Activated naive CD4-positive, alpha-beta T cell (primary cell): ENCODE measurements at regions not wholly inside any gene's neighbourhood (a gene's known extent, or its start where the extent isn't known, plus 50 kb on each side); places are given as distances from the start of the nearest gene placed in this dataset.

Source experiments
- DNase-seq, 4 experiments: peaks; one replicate each; lab custom pipeline; 2025; lab: John Stamatoyannopoulos, UW

DNA sequence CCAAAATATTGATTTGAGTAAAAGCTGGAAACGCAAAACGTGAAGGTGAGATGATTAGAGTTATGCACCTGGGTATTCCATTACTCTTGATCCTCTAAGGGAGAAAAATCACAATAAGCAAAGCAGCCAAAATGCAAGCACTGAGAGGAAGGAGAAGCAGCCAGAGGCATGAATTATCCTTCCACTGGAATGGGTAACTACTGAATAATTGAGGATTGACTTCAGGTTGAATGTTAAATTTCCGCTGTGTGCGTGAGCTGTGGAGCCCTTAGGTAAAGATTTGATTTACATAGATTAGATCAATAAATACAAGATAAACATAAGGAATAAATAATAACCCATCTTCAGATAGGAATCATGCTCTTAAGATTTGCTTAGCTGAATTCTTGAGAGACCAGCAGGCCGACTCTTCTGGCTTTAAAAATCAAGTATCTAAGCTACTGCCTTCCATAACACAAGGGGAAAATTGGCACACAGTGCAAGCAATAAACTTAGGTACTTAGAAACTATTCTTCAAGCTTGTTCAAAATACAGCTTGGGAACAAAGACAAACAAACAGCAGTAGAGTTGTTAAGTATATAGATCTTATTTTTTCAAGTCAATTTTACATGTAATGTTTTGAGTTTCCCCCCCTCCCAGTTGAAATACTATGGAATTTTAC lies 1459.5 kb downstream of the ZPLD1 start:
- no peak for DNase-seq

DNA sequence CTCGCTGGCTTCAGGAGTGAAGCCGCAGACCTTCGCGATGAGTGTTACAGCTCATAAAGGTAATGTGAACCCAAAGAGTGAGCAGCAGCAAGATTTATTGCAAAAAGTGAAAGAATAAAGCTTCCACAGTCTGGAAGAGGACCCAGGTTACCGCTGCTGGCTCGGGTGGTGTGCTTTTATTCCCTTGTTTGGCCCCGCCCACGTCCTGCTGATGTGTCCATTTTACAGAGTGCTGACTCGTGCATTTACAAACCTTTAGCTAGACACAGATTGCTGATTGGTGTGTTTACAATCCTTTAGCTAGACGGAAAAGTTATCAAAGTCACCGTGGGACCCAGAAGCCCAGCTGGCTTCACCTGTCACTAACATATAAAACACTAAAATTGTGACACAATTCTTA lies 1464.5 kb downstream of the ZPLD1 start:
- DNase-seq = no peak

DNA sequence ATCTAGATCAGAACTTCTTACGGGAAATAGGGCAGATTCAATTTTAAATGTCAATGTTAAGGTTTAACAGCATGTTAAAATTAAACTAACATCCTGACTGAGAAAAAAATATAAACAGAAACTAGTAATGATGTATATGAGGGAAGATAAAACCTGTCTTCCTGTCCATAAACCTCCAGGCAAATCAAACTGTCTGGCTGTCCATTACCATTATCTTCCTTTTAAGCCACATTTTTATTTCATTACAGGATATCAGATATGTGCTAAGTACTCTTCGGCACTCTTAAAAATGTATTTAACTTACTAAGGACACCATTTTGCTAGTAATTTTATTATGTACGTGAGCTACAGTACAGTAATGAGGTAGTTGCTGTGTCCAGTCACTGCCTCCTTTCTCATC lies 1461.7 kb upstream of the ALCAM start:
- no peak for DNase-seq

DNA sequence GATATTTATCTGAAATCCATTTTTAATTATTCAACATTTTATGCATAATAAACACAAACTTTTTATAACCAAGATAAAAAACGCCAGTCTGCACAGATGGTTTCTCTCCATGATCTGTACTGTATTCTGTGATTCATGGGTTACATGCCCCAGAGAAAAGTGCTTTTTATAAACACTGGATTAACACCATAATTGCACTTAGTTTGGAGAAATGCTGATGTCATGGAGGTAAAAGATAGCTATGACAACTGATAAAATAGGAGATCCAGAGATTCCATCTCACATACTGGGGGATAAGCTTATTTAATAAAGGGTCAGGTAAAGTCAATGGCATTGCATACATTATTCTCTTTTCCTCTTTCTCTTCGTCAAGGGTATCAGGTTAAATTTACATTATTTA lies 1460.4 kb upstream of the ALCAM start:
- DNase-seq = no peak

DNA sequence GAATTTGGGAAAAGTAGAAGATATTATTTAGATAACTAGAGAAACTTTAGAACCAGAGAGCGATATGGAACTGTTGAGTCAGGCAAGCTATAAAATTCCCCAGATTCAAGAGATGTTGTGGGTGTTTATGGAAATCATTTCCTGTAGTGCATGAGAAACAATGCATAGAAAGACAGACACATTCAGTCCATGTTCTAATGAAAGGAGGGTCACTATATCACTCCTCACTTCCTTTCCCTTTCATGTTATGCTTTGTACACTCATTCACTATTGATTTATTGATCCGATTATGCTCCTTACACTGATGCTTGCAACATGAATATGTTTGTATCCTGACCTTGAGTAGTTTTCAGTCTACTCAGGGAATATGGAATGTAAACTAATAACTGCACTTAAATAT lies 1459.9 kb upstream of the ALCAM start:
- no peak for DNase-seq

DNA sequence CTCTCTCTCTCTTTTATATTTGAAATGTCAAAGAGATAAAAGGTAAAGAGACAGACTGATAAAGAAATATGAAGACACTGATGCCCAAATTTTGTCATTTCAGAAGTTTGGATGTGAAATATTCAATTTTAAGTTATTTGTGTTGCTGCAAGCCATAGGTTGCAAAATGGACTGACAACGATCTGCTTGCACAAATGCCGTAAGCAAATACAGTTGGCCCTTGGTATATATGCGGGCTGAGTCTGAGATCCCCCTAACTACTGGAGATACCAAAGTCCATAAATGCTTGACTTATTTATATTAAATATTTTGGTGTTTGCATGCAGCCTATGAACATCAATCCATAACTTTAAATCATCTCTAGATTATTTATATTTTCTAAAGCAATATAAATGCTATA lies 1459.1 kb upstream of the ALCAM start:
- DNase-seq = no peak

DNA sequence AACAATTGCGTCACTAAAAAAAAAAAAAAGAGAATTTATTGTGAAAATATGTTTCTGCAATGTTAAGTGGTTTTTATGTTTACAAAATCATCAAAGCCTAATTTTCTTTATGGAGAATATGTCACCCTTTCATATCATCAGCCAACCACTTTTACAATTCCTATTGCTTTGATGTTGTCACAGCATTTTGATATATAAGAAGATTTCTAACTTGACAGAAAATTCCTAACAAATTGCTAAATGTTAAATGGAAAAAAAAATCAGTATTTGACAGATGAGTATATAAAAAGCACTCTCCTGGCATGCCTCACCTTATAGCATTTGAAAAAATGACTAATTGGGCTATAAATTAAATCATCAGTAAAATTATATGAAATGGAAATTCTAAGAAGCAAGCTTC lies 1457.3 kb upstream of the ALCAM start:
- no peak for DNase-seq

DNA sequence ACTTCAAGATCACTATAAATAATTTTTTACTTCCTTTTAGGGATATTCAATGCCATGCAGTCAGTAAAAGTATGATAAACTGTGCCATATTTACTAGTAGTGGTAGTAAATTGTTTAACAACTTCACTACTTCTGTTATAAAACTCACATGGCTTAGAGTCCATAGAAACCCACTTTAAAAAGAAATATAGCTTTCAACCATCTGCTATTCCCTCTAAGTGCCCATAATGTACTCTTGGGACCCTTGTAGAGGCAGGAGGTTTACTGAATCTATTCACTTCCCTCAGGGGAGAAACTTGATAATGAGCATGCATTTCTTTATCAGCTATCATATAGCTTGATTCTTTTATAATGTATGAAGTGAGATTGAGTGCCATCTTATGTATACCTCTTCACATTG lies 1448.4 kb upstream of the ALCAM start:
- no peak for DNase-seq

DNA sequence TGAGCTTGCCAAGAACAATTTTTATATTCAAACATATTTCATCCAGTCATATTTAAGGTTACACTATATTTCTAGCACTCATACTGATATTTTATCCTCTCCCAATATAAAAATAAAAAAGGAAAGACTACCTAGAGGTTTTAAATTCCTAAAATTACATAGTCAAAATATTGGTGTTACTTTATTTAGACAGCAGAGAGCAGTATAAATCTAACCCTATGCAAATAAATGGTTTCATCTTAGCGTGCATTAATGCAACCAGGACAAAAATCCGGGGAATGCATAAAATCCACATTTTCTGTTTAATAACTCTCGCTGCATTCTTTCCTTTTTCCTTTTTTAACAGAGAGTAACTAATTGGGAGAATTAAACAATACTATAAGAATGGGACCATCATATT lies 1447.4 kb upstream of the ALCAM start:
- DNase-seq = no peak

DNA sequence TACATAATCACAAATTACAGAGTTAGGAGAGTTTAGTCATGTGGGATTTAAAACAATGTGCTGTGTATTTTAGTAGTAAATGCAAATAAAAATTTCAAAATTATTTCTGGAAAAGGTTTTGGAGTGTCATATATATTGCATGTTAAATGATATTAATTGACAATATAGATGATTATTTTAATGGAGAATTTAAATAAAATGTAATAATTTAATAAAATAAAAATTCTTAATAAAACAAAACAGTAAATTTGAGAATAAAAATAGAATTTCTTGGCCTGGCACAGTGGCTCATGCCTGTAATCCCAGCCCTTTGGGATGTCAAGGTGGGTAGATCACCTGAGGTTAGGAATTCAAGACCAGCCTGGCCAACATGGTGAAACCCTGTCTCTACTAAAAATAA lies 1442.8 kb upstream of the ALCAM start:
- no peak for DNase-seq

DNA sequence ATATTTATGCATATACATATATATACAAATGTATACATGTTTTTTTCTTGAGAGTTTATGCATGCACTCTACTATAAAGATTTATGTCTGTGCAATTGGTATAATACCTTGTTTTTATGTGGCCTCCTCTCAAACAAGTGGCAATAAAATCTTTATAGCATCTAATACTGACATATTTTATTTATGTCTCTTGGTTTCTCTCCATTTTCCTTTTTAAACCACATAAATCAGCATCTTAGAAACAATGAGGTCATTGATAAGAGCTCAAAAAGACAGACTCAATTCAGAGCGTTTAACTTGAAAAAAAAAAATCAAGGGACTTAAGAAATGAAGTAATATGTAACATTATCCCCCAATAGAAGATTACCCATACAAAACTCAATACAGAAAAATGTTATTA lies 1442.2 kb upstream of the ALCAM start:
- DNase-seq = no peak

DNA sequence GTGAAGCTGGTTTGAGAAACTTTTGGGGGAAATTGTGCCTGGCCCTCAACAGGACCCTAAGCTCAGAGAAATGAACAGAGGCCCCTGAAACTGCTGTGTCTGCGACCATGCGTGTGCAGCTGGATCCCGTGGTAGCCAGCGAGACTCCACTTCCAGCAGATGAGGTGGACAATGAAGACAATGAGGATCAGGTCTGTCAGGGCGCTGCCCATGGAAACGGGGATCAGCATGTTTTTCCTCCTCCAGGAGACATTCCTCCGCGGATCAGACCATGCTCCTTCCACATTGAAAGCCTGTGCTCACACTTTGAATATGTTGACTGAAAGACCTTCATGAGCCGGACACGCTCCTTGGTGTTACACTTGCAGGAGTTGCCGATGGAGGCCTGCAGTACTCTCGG lies 1439.8 kb upstream of the ALCAM start:
- DNase-seq = no peak

DNA sequence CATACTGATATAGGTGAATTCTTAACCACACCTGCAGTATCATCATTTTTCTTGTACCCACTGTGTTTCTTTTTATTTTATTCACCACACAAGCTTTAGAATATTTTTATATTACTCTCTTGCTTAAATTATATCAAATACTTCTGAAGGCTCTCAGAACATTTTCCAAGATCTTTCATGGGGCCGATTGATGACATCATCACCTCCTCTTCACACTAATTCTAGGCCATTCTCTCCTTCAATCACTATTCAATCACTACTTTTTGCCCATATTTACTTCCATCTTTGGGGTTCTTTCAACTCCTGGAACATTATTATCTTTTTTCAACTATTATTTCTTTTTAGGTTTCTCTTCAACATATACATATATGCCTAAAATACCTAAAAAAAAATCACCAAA lies 1438.8 kb upstream of the ALCAM start:
- DNase-seq = no peak

DNA sequence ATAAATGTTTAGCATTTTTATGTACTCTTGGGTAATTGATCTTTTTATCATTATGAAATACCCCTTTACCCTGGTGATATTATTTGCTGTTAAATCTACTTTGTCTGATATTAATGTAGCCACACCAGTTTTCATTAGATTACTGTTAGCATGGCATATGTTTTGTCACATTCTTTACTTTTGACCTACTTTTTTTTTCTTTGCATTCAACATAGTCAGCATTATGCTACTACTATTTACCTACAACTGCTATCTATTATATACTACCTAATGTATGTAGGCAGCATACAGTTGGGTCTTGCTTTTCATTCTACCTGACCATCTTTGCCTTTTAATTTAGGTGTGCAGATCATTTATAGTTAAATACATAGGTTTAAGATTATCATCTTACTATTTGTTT lies 1429.6 kb upstream of the ALCAM start:
- no peak for DNase-seq

DNA sequence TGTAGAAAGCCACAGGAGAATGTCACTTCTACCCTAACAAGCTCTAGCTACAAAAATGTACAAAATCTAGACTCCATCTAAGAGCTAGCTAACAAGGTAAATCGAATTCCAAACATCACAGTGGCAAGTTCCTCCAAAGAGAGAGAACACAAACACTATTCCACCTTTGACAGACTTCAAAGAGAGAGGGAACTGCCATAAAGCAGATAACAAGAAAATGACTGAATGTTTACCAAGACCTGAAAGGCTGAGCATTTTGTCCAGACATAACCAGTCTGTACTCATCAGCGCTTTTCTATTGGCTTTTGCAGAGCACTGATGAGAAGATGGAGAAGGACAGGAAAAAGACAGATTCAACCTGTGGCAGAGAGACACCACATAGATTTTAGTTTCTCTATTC lies 1419.6 kb upstream of the ALCAM start:
- DNase-seq = no peak

DNA sequence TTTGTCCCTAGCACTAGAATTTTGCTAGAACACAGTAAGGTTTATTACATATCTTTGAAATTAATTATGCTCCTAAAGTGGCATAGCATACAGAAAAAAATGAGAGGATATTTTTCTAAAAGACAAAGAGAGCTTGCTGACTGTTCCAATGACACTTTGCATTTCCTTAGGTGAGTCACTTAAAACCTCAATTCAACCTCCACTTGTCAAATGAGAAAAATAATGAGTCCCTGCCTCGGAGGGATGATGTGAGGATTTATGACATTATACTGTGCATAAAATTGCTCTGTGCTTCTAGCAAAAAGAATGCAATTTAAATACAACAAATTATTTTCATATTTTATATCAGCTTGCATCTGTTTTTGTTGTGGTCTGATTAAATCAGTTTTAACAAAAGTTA lies 1417.0 kb upstream of the ALCAM start:
- DNase-seq = no peak

DNA sequence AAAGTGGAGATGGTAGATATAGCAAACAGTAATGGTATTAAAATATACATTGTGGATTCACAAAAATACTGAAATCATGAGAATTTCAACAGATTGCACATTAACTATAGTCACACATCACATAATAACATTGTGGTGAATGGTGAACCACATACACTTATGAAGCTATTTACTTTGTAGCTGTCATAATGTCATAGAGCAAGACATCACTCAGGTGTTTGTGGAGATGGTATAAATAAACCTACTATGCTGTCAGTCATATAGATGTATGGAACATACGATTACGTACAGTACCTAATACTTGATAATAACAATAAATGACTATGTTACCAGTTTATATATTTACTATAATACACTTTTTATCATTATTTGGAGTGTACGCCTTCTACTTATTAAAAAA lies 1416.0 kb upstream of the ALCAM start:
- DNase-seq = no peak

DNA sequence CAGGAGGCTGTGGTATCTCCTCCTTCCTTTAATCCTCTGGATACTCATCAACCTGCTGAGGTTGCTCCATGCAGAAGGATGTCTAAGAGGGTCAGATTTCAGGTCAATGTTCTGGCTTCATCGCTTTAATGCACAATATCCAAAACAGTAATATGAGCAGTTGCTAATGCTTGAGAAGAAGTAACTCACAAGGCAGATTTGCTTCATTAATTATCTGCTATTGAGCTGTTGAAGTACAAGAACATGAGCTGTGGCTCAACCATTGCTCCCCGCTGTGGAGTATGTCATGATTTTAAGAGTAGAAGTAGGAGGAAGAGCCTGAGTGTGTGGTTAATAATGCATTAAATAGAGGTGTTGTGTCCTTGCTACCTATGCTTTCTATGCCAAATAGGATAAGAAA lies 1412.9 kb upstream of the ALCAM start:
- no peak for DNase-seq

DNA sequence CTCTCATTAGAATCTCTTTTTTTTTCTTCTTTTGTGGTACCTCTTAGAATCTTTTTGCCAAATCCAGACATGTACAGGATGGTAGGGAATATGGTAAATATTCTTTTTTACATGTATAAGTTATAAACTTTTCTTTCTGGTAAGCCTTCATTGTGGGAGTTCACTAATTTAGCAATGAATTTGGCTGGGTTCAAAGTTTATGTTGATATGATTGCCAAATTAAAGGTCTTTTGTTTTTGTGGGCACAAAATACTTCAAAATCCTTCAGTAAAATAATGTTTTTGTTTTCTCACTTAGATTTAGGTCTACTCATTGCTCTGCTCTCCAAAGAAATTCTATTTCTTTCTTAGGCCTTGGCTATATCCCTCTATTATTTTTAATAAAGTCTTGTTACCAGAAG lies 1405.9 kb upstream of the ALCAM start:
- no peak for DNase-seq

DNA sequence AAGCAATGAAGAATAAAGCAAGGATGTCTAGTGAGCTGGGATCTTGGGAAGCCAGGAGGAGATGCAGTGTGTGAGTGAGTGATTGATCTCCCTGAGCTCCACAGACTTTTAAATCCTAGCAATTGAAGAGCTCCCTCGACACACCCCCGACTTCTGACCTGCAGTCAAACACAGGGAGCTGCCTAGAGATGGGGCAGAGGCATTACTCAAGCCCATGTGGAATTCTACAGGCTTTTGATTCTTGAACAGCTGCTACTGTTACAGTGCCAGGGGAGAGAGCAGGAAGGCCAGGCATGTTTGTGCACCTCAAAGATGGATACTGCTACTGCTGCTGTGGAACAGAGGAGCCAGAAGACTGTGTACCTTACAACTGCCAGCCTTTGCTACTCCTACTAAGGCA lies 1403.1 kb upstream of the ALCAM start:
- DNase-seq = no peak

DNA sequence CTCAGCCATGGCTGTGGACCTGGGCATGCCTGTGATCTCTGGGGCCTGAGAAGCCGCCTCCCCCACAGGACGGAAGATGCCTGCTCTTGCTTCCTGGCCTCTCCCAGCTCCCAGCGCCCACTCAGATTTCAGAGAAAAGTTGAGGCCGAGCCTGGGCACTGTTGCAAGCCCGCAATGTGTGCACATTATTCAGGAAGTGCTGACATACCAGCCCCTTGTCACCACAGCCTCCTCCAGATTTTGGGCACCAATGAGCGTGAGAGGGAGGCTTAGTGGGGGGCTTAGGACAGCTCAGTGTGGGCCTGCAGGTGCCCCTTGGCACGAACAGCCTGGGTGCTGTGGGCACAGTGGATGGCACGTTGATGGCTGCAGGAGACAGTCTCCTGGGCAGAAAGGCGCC lies 1400.9 kb upstream of the ALCAM start:
- DNase-seq = no peak

DNA sequence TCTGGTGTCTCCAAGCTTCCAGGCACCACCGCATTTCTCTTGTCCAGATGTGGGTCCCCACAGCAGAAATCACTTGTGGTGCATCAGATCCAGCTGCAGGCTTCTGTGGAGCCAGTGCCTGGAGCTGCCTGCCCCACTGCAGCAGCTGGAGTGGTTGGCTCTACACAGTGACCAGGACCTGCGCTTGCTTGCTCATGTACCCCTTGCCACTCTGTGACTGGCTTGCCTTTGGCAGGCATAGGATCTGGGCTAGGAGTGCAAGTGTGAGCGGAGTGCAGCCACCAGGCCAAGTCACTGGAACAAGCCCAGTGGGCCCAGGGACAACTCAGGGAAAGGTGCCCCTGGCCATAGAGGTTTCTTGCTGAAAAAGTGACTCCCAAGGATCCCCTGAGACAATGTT lies 1400.0 kb upstream of the ALCAM start:
- no peak for DNase-seq

DNA sequence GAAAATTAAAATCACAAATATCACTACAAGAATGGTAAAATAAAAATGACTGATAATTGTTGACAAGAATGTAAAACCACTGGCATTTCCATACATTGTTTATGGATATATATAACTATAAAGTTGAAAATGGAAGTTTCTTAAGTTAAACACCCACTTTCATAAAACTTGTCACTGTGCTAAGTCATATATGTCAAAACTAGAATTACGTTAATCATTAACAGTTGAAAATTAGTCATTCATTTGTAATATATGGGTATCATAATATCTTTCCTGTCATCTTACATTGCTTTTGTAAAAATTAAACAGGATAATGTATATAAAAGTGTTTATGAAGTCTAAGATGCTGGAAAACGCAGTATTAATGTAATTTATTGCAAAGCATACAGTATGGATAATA lies 1398.6 kb upstream of the ALCAM start:
- no peak for DNase-seq

DNA sequence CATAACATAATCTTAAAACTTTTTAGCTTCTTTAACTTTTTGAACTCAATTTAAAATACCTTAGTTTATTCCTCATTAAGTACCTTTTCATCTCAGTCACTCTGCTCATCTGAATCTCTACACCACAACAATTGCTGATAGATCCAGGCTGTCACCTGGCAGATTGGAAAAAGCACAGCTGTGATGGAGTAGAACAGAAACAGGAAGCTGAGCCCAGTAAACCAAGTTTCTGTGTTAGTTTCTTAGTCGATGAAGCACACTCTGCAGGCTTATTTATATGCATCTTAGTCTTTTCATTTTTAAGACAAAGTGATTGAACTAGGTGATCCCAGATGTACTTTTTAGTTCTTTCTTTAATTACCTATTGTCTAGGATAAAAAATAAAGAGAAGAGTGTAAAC lies 1398.0 kb upstream of the ALCAM start:
- no peak for DNase-seq

DNA sequence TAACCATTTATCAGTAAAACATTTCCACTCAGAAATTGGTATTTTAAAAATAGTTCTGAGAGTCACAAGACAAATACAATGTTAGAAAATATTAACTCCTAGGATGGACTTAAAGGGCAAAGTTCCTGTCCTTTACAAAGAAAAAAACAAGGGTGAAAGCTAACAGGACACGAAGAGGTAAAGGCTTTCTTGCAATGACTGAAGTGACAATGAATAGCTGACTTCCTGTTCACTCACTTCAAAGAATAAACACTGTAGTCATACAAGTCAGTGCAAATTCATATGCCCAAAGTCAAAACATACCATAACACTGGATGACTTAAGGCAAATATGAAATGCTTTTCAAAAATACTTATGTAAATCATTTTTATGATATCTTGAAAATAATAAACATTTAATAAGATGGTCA lies 1389.8 kb upstream of the ALCAM start:
- DNase-seq = no peak
